ENCODE measurements at regions not wholly inside any gene's neighbourhood (a gene's known extent, or its start where the extent isn't known, plus 50 kb on each side); places are given as distances from the start of the nearest gene placed in this dataset.

GRCh38 chr22:47672526-47672925, 910.1 kb downstream of the TBC1D22A start:
- TF ChIP-seq POLR2A (IDR thresholded peaks at IDR 0.05) (no peak), POLR2AphosphoS5 (IDR thresholded peaks at IDR 0.05) (no peak), CTCF (IDR thresholded peaks at IDR 0.05) (no peak), EP300 (IDR thresholded peaks at IDR 0.05) (no peak)
